WERI-Rb-1 (cell line): ENCODE measurements at regions not wholly inside any gene's neighbourhood (a gene's known extent, or its start where the extent isn't known, plus 50 kb on each side); places are given as distances from the start of the nearest gene placed in this dataset.

Source experiments
- DNase-seq: peaks from one replicate; pipeline ENCODE4 v3.0.0-alpha.2; 2020
- H3K27ac ChIP-seq: fragments of 250-450 bp; sonication (Bioruptor Pico); 2 replicates; pipeline ENCODE4 v1.5.1; 2020; ENCODE audit warnings: mild to moderate bottlenecking, moderate library complexity
- H3K27me3 ChIP-seq: fragments of 250-450 bp; sonication (Bioruptor Pico); 2 replicates; pipeline ENCODE4 v1.5.1; 2021; ENCODE audit warnings: mild to moderate bottlenecking, low read depth, moderate library complexity; ENCODE audit not compliant: insufficient read depth, severe bottlenecking
- H3K36me3 ChIP-seq: fragments of 250-450 bp; sonication (Bioruptor Pico); 2 replicates; pipeline ENCODE4 v1.5.1; 2020; ENCODE audit warnings: mild to moderate bottlenecking, moderate library complexity
- H3K4me3 ChIP-seq: 2 replicates; pipeline ENCODE4 v1.5.1; 2011; ENCODE audit warnings: low read depth, mild to moderate bottlenecking, control low read depth, low read length
- H3K9me3 ChIP-seq: fragments of 250-450 bp; sonication (Bioruptor Pico); 2 replicates; pipeline ENCODE4 v1.5.1; 2021; ENCODE audit warnings: mild to moderate bottlenecking, moderate library complexity; ENCODE audit not compliant: severe bottlenecking
- CTCF ChIP-seq: IDR thresholded peaks from 2 replicates; pipeline ENCODE4 v1.5.1; 2011; ENCODE audit warnings: low read depth, mild to moderate bottlenecking, control low read depth, inconsistent platforms, low read length

- Histone ChIP-seq H3K36me3 (no peaks in the 10 kb centered on the region), H3K27ac (no peak overlapping the region), H3K4me3 (no peak overlapping the region), H3K9me3 (no peaks in the 10 kb centered on the region), H3K27me3 (no peaks in the 10 kb centered on the region)
- TF ChIP-seq CTCF: no peak
- no peak for DNase-seq
Observed at GRCh38 chr18:50458366-50458765, 83.5 kb downstream of the SKA1 start.

GRCh38 chr18:50458796-50459195 is 84.0 kb downstream of the SKA1 start:
- H3K27me3 ChIP-seq: no peaks in the 10 kb centered on the region
- H3K27ac ChIP-seq: no peak overlapping the region
- H3K4me3 ChIP-seq: no peak overlapping the region
- no peaks in the 10 kb centered on the region for H3K9me3 ChIP-seq
- TF ChIP-seq CTCF: no peak
- no peak for DNase-seq
- H3K36me3 ChIP-seq: no peaks in the 10 kb centered on the region

- no peak for TF ChIP-seq CTCF
- no peak overlapping the region for H3K27ac ChIP-seq
Observed at GRCh38 chr18:50460062-50460461, 85.2 kb downstream of the SKA1 start.

GRCh38 chr18:50460716-50461115 is 85.9 kb downstream of the SKA1 start:
- Histone ChIP-seq H3K4me3 (no peak overlapping the region), H3K27ac (no peak overlapping the region), H3K9me3 (no peaks in the 10 kb centered on the region), H3K27me3 (no peaks in the 10 kb centered on the region), H3K36me3 (no peaks in the 10 kb centered on the region)
- TF ChIP-seq CTCF: no peak
- no peak for DNase-seq

More at GRCh38 chr18:50460062-50460461, 85.2 kb downstream of the SKA1 start:
- Histone ChIP-seq H3K27me3 (no peaks in the 10 kb centered on the region), H3K9me3 (no peaks in the 10 kb centered on the region), H3K36me3 (no peaks in the 10 kb centered on the region), H3K4me3 (no peak overlapping the region)
- no peak for DNase-seq

GRCh38 chr18:50461251-50461650 is 86.4 kb downstream of the SKA1 start:
- H3K4me3 ChIP-seq: no peak overlapping the region
- no peaks in the 10 kb centered on the region for H3K36me3 ChIP-seq
- TF ChIP-seq CTCF: no peak
- no peaks in the 10 kb centered on the region for H3K27me3 ChIP-seq
- no peaks in the 10 kb centered on the region for H3K9me3 ChIP-seq
- H3K27ac ChIP-seq: no peak overlapping the region
- DNase-seq: no peak
